ENCODE measurements at regions not wholly inside any gene's neighbourhood (a gene's known extent, or its start where the extent isn't known, plus 50 kb on each side); places are given as distances from the start of the nearest gene placed in this dataset.

DNA sequence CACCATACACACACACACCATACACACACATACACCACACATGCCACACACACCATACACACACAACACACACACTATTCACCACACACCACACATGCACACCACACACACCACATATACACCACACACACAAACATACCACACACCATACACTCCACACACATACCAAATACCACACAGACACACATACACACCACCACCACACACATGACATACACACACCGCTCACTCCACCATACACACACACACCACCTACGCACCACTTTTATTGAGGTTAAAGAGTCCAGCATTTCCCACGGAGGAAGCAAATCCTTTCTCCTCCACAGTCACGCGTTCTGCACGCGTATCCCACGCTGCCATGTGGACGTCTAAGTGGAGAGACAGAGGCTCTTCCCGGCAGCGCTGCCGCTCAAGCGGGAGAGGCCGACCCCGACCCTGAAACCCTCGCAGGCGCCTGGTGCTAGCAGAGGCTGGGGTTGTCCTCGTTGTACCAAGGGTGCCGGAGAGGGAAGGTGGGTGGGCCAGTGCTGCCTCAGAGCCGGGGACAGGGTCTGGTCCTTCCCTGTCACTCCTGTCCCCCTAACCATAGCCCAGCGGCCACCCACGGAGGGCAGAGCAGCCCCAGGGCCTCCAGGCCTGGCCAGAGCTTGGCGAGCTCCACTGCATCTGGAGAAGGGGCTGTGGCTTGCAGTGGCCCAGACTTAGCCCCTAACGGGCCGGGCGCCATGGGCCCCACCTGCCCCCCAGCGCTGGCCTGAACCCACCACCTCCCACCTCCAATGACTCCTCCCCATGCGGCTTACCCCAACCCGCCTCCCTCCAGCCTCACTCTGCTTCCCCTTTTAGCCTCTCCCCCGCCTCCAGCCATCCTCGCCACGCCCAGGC lies 1495.0 kb downstream of the BRD1 start:
- no peak for FAIRE-seq

GRCh38 chr22:48331691-48332220 lies 1495.9 kb downstream of the BRD1 start:
- no peak for FAIRE-seq

- FAIRE-seq, result no peak
These were observed 1496.4 kb downstream of the BRD1 start for GRCh38 chr22:48331266-48331665.

- no peak for FAIRE-seq
These were observed 1500.0 kb downstream of the BRD1 start for GRCh38 chr22:48327721-48328120.

DNA sequence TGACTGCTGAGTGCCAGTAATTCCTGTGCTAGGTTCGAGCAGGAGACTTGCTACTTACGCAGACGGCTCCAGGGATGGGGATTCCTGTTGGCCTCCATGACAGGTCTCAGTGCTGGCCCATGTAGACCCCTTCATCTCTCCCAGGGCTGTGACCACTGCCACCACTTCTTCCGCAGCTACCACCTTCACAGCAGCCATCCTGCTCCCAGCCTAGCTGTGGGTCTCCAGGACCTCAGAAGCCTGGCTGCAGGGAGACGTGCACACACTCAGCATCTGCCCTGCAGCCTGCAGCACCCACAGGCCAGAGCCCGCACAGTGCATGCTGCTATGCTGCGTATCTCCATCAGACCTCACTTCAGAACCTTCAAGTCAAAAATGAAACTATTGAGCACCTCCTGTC lies 1503.9 kb downstream of the BRD1 start:
- FAIRE-seq, result no peak

- no peak for FAIRE-seq
These were observed 1504.8 kb downstream of the BRD1 start for GRCh38 chr22:48322907-48323306.

- no peak for FAIRE-seq
These were observed 1505.6 kb downstream of the BRD1 start for GRCh38 chr22:48321986-48322545.

GRCh38 chr22:48320683-48321451 lies 1506.8 kb downstream of the BRD1 start:
- no peak for FAIRE-seq

- no peak for FAIRE-seq
These were observed 1507.5 kb downstream of the BRD1 start for GRCh38 chr22:48320048-48320682.

DNA sequence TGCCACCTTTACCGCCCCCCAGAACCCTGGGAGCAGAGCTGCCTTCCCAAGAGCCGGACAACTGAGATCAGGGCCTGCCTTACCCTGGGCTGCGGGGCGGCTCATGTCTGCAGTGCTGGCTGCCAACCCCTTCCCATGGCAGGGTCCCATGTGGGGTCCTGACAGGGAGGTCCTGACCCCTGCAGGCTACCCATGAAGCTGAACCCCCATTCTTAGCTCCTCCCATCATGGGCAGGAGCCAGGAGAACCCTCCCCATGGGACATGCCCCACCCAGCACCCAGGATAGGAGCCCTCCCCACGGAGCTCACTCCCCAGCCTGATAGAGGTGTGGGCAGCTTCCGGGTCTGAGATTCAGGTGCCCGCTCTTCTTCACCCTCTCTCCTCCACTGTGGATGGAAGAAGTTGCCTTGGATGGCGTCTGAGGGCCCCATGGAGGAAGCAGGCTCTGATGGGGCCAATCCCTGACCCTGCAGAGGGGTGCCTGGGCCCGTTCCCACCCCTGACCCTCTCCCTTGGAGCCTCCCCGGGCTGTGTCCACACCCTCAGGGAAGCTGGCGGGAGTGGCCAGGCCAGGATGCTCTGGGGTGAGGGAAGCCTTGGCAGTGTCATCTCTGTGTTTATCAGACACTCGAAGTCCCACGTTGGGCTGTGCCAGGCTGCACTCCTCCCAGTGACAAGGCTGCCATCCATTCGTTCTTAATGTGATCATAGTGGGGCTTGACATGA lies 1508.2 kb downstream of the BRD1 start:
- FAIRE-seq, result no peak

DNA sequence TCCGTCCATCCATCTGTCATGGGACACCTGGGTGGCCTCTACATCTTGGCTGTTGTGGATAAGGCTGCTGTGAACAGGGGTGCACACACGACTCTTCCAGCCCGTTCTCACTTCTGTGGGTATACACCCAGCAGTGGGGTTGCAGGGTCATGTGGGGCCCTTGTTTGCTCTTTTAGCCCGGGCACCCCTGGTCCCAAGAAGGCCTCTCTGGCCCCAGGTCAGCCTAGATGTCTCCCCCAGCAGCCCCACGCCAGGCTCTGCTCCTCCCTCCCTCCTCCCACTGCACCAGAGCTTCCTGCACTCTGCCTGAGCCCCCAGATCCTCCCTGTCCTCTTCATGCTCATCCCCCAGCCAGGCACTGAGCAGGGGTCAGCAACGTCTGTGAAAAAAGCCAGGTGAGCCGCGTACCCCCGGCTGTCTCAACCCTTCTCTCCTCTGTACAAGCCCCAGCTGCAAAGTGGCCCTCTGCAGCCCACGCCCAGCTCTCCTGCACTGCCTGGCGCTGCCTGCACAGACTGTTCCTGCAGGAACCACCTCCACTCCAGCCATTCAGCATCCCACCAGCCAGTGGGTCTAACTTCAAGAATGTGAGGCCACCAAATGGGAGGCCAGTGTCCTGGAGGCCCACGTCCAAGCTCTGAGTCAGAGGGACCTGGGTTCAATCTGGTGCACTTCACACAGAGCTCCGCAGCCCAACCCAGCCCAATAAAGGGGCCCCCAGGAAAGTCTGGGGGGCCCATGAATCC lies 1508.9 kb downstream of the BRD1 start:
- FAIRE-seq, result no peak

- FAIRE-seq, result no peak
These were observed 1509.5 kb downstream of the BRD1 start for GRCh38 chr22:48318173-48318572.

DNA sequence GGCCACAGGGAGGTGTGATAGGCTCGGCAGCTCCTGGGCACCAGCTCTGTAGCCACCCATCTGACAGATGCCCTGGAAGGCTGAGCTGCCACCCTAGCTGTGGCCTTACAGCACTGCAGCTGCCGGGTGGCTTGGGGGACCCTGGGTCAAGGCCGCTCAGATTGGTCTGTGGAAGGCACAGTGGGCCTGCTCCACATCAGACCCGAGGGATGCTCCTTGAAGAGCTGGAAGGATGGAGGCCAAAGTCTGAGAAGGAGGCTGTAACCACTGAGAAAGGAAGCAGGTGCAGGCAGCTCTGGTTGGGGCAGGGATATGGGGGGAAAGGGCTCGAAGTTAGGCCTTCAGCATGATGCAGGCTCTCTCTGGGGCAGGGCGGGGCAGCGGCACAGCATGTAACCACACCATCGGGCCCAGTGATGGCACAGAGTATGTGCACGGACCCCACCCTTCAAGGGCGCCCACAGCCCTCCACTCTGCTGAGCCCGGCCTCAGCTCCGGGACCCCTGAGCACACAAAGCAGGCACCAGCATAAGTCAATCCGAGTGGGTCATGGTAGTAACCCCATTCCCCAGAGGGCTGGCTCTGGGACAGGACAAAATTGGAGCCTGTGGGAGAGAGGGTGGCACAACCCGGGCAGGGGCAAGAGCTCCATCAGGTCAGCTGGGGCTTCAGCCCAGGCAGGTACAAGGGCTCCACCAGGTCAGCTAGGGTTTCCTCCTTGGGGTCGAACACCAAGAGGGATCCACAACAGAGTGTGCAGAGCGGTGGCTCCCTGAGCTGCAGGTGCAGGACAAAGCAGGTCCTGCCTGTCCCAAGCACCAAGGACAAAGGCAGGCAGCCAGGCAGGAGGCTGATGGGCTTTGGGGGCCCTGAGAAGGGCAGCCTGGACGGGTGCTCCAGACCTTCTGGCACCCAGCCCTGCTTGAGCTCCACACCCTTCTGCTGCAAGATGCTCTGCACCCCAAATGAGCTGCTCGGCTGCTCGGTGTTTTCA lies 1511.1 kb downstream of the BRD1 start:
- no peak for FAIRE-seq

- no peak for FAIRE-seq
These were observed 1512.0 kb downstream of the BRD1 start for GRCh38 chr22:48315439-48316256.

DNA sequence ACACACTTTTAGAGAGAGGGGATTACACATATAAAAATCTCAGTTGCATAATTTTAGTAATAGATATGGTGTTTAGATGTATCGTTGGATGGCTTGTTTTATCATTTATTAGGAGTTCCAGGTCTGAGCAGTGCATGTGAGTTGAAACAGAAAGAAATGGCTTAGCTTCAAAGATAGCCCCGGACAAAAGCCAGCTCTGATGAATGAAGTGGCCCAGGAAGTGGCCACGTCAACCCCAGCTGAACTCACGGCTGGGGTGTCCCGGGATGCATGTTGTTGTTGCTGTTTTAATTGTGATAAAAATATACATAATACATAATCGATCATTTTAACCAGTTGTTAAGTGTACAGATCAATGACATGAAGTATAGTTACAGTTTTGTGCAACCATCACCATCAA lies 1513.6 kb downstream of the BRD1 start:
- FAIRE-seq, result no peak

- FAIRE-seq, result no peak
These were observed 1514.4 kb downstream of the BRD1 start for GRCh38 chr22:48313175-48313830.

DNA sequence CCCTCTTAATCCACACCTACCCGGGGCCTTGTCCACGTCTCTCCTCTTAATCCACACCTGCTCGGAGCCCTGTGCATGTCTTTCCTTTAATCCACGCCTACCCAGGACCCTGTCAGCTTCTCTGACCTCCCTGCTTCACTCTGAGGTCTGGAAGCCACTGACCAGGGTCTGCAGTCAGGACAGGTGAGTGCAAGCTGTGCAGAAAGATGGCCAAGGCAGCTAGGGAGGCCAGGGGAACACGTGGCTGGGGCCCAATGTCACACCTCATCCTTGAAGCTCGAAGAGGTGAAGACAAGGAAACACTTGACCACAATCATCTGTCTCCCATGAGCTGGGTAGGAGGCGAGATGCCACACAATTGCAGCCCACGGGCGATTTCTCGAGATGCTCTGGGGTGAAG lies 1516.9 kb downstream of the BRD1 start:
- FAIRE-seq, result no peak

GRCh38 chr22:48310289-48310688 lies 1517.4 kb downstream of the BRD1 start:
- FAIRE-seq, result no peak

GRCh38 chr22:48309836-48310235 lies 1517.8 kb downstream of the BRD1 start:
- no peak for FAIRE-seq
